HFFc6 (cell line): ENCODE measurements at regions not wholly inside any gene's neighbourhood (a gene's known extent, or its start where the extent isn't known, plus 50 kb on each side); places are given as distances from the start of the nearest gene placed in this dataset.
"Not testable (repeated sequence)": the region's sequence is repeated elsewhere in the genome, so short reads cannot be mapped to it uniquely, and the experiment has no call there.

Source experiments
- DNase-seq: peaks from one replicate; pipeline ENCODE4 v3.0.0-alpha.2; 2018
- H3K27ac Mint-ChIP-seq: 2 replicates; pipeline ENCODE4 v1.8.0; 2020; ENCODE audit warnings: mild to moderate bottlenecking, mixed read lengths
- H3K27me3 Mint-ChIP-seq: 2 replicates; pipeline ENCODE4 v1.8.0; 2021; ENCODE audit warnings: mild to moderate bottlenecking, moderate library complexity, mixed read lengths; ENCODE audit not compliant: insufficient read depth
- H3K36me3 Mint-ChIP-seq: 2 replicates; pipeline ENCODE4 v1.8.0; 2021; ENCODE audit warnings: low read depth, mixed read lengths
- H3K4me1 Mint-ChIP-seq: 2 replicates; pipeline ENCODE4 v1.8.0; 2020; ENCODE audit warnings: low read depth, mixed read lengths
- H3K4me3 Mint-ChIP-seq: 2 replicates; pipeline ENCODE4 v1.8.0; 2020; ENCODE audit warnings: mild to moderate bottlenecking, moderate library complexity, mixed read lengths
- H3K9me3 Mint-ChIP-seq: 2 replicates; pipeline ENCODE4 v1.8.0; 2020; ENCODE audit warnings: mild to moderate bottlenecking, mixed read lengths
- CTCF ChIP-seq: fragments of 200-600 bp; sonication (generic); IDR thresholded peaks from 2 replicates; pipeline ENCODE4 v1.5.0; 2021; ENCODE audit warnings: antibody characterized with exemption, mild to moderate bottlenecking

- TF ChIP-seq CTCF = no peak
- H3K27ac Mint-ChIP-seq = no peak overlapping the region
- H3K4me3 Mint-ChIP-seq = no peak overlapping the region
- peaks cover 19% of the 10 kb centered on the region for H3K36me3 Mint-ChIP-seq
- no peaks in the 10 kb centered on the region for H3K4me1 Mint-ChIP-seq
- no peak for DNase-seq
- peaks cover 65% of the 10 kb centered on the region for H3K9me3 Mint-ChIP-seq
- H3K27me3 Mint-ChIP-seq = no peaks in the 10 kb centered on the region; the same call in 1 of the 2 replicates
Measured at GRCh38 chr17:22305356-22306071, 613.2 kb downstream of the KCNJ18 start.

- peaks cover 36% of the 10 kb centered on the region for H3K9me3 Mint-ChIP-seq
- H3K36me3 Mint-ChIP-seq, DNase-seq, H3K27ac Mint-ChIP-seq, H3K27me3 Mint-ChIP-seq, H3K4me3 Mint-ChIP-seq, H3K4me1 Mint-ChIP-seq: not testable (repeated sequence)
Measured at GRCh38 chr17:22310292-22310691, 618.0 kb downstream of the KCNJ18 start.

GRCh38 chr17:22310717-22311686 is 618.7 kb downstream of the KCNJ18 start:
- peaks cover 33% of the 10 kb centered on the region for H3K9me3 Mint-ChIP-seq
- no peak overlapping the region for H3K4me3 Mint-ChIP-seq
- no peak for TF ChIP-seq CTCF
- no peak for DNase-seq
- H3K27ac Mint-ChIP-seq = no peak overlapping the region
- no peaks in the 10 kb centered on the region for H3K36me3 Mint-ChIP-seq
- H3K4me1 Mint-ChIP-seq = no peaks in the 10 kb centered on the region
- H3K27me3 Mint-ChIP-seq = peaks cover 2% of the 10 kb centered on the region; the same call in 1 of the 2 replicates

- not testable (repeated sequence) for H3K4me3 Mint-ChIP-seq, H3K4me1 Mint-ChIP-seq, H3K27ac Mint-ChIP-seq, H3K27me3 Mint-ChIP-seq, H3K36me3 Mint-ChIP-seq, DNase-seq
- H3K9me3 Mint-ChIP-seq = peaks cover 33% of the 10 kb centered on the region
Measured at GRCh38 chr17:22321001-22321400, 628.7 kb downstream of the KCNJ18 start.

GRCh38 chr17:22322893-22323550 is 630.7 kb downstream of the KCNJ18 start:
- H3K9me3 Mint-ChIP-seq = peaks cover 25% of the 10 kb centered on the region
- H3K4me3 Mint-ChIP-seq, H3K36me3 Mint-ChIP-seq, H3K27ac Mint-ChIP-seq, H3K27me3 Mint-ChIP-seq, DNase-seq, H3K4me1 Mint-ChIP-seq: not testable (repeated sequence)

GRCh38 chr17:22337467-22337866 is 645.1 kb downstream of the KCNJ18 start:
- Mint-ChIP-seq H3K9me3 (peaks cover 29% of the 10 kb centered on the region), H3K36me3 (no peaks in the 10 kb centered on the region), H3K27ac (no peak overlapping the region), H3K4me3 (no peak overlapping the region), H3K27me3 (no peaks in the 10 kb centered on the region), H3K4me1 (no peaks in the 10 kb centered on the region)
- TF ChIP-seq CTCF = no peak
- DNase-seq = no peak

GRCh38 chr17:22356603-22357002 is 664.3 kb downstream of the KCNJ18 start:
- H3K36me3 Mint-ChIP-seq, H3K4me1 Mint-ChIP-seq, H3K4me3 Mint-ChIP-seq, DNase-seq, H3K27ac Mint-ChIP-seq, H3K27me3 Mint-ChIP-seq: not testable (repeated sequence)
- H3K9me3 Mint-ChIP-seq = peaks cover 17% of the 10 kb centered on the region

GRCh38 chr17:22370988-22371387 is 678.7 kb downstream of the KCNJ18 start:
- H3K9me3 Mint-ChIP-seq = peaks cover 35% of the 10 kb centered on the region
- not testable (repeated sequence) for H3K27ac Mint-ChIP-seq

More at GRCh38 chr17:22370988-22371387, 678.7 kb downstream of the KCNJ18 start:
- H3K27me3 Mint-ChIP-seq, H3K4me1 Mint-ChIP-seq, H3K4me3 Mint-ChIP-seq, H3K36me3 Mint-ChIP-seq, DNase-seq: not testable (repeated sequence)
